Epithelial cell of esophagus (primary cell): ENCODE measurements at regions not wholly inside any gene's neighbourhood (a gene's known extent, or its start where the extent isn't known, plus 50 kb on each side); places are given as distances from the start of the nearest gene placed in this dataset.

Experiments
- DNase-seq: peaks from one replicate; pipeline ENCODE4 v3.0.0; 2010; ENCODE audit warnings: low read depth
- H3K4me3 ChIP-seq: 2 replicates; pipeline ENCODE4 v1.5.1; 2011; ENCODE audit warnings: mild to moderate bottlenecking, low read length, control low read depth
- TF ChIP-seq, protein P1 (sequence below): IDR thresholded peaks from 2 replicates; pipeline ENCODE4 v1.5.1; 2011; ENCODE audit warnings: low read depth, mild to moderate bottlenecking, low read length, control low read depth, inconsistent platforms; ENCODE audit not compliant: insufficient read depth; ENCODE audit errors: missing control alignments

GRCh38 chr6:166228839-166229528 is 61.3 kb upstream of the TBXT start:
- no peak for DNase-seq
- TF ChIP-seq, protein P1, sequence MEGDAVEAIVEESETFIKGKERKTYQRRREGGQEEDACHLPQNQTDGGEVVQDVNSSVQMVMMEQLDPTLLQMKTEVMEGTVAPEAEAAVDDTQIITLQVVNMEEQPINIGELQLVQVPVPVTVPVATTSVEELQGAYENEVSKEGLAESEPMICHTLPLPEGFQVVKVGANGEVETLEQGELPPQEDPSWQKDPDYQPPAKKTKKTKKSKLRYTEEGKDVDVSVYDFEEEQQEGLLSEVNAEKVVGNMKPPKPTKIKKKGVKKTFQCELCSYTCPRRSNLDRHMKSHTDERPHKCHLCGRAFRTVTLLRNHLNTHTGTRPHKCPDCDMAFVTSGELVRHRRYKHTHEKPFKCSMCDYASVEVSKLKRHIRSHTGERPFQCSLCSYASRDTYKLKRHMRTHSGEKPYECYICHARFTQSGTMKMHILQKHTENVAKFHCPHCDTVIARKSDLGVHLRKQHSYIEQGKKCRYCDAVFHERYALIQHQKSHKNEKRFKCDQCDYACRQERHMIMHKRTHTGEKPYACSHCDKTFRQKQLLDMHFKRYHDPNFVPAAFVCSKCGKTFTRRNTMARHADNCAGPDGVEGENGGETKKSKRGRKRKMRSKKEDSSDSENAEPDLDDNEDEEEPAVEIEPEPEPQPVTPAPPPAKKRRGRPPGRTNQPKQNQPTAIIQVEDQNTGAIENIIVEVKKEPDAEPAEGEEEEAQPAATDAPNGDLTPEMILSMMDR: no peak

DNA sequence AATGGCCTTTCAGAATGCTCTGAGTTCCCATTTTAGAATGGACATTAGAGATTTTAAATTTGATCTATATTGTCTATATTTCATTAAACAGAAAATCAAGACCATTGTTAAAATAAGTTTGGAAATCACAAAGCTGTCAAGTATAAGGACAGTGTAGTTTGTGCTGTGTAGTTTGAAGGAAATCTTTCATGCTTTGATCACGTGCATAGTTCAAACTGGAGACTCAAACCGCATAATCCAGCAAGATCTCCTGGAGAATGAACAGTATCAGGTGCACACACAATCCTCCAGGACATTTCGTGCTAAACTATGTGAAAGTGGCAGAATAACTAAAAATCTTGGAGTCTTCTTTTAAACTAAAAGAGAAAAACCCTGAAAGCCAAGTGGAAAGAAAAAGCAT is 60.8 kb upstream of the TBXT start:
- no peak for DNase-seq

More at GRCh38 chr6:166228839-166229528, 61.3 kb upstream of the TBXT start:
- no peak overlapping the region for H3K4me3 ChIP-seq

GRCh38 chr6:166223079-166223478 is 55.4 kb upstream of the TBXT start:
- DNase-seq: no peak
- TF ChIP-seq, protein P1: no peak
- no peak overlapping the region for H3K4me3 ChIP-seq

More for the DNA sequence above, 60.8 kb upstream of the TBXT start:
- TF ChIP-seq, protein P1: no peak
- H3K4me3 ChIP-seq: no peak overlapping the region

DNA sequence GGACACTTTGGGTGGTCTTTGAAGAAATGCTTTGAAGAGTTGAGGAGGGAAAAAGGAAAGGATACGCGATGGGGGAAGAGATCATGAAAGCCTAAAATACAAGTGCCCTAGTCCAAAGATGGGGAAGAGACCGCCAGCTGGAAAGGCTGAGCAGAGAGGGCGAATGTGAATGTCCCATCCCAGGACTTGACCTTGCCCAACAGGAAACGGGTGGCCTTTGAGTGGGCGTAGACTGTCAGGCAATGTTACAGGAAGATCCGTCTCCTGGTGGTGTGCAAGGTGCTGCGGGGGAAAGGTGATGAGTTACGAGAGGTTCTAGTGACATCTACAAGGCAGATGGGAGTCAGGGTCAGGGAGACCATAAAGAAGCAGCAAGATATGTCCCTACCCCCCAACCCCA is 55.0 kb upstream of the TBXT start:
- TF ChIP-seq, protein P1: no peak
- no peak overlapping the region for H3K4me3 ChIP-seq
- DNase-seq: no peak

- DNase-seq: no peak
- H3K4me3 ChIP-seq: no peak overlapping the region
- TF ChIP-seq, protein P1: no peak
Observed at GRCh38 chr6:166221636-166222035, 54.0 kb upstream of the TBXT start.

GRCh38 chr6:166221040-166221439 is 53.4 kb upstream of the TBXT start:
- H3K4me3 ChIP-seq: no peak overlapping the region
- DNase-seq: no peak
- TF ChIP-seq, protein P1: no peak
